Cardiac fibroblast (primary cell): ENCODE measurements at regions not wholly inside any gene's neighbourhood (a gene's known extent, or its start where the extent isn't known, plus 50 kb on each side); places are given as distances from the start of the nearest gene placed in this dataset.

ENCODE experiments used
- DNase-seq, 2 donors: peaks; one replicate each; pipeline versions ENCODE4 v3.0.0 to v3.0.0-alpha.2; 2010; ENCODE audit warnings: low read depth in 2 of 2
- H3K4me3 ChIP-seq, 2 donors: replicated peaks in 1 of 2; 1 replicate in 1 of 2; 2 replicates in 1 of 2; pipeline ENCODE4 v1.5.1; 2011; ENCODE audit warnings: low read depth in 2 of 2, low read length in 2 of 2, mild to moderate bottlenecking in 2 of 2, moderate library complexity in 1 of 2
- CTCF ChIP-seq: IDR thresholded peaks from one replicate; pipeline ENCODE4 v1.5.1; 2011; ENCODE audit warnings: low read depth, mild to moderate bottlenecking, low read length, inconsistent platforms

DNA sequence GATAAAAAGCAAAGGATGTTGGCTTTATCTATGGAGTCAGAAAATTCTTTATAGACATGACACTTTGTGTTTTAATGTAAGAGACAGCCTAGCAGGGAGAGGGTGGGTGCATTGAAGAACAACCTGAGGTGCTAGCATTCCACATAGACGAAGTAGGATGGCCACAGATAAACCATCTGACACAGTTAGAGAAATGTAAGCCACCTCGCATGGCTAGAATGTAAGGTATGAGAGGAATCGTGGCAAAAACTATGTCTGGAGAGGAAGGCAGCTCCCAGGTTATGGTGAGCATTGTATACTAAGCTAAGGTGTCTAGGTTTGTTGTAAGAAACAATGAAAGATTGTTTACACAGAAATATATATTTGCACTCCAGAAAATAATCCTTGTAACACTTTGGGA lies 194.0 kb upstream of the SLITRK3 start:
- no peak for DNase-seq

GRCh38 chr3:165389653-165390052 lies 193.5 kb upstream of the SLITRK3 start:
- DNase-seq = no peak
- H3K4me3 ChIP-seq = no peak overlapping the region
- TF ChIP-seq CTCF = no peak

More for the DNA sequence above, 194.0 kb upstream of the SLITRK3 start:
- TF ChIP-seq CTCF = no peak
- no peak overlapping the region for H3K4me3 ChIP-seq

- DNase-seq = peak in 1 of 2 donors; percentile 0
- TF ChIP-seq CTCF = no peak
Measured at GRCh38 chr3:165389064-165389463, 192.9 kb upstream of the SLITRK3 start.

GRCh38 chr3:165383381-165383780 lies 187.2 kb upstream of the SLITRK3 start:
- no peak for DNase-seq
- no peak for TF ChIP-seq CTCF
- H3K4me3 ChIP-seq = no peak overlapping the region

More at GRCh38 chr3:165389064-165389463, 192.9 kb upstream of the SLITRK3 start:
- no peak overlapping the region for H3K4me3 ChIP-seq

DNA sequence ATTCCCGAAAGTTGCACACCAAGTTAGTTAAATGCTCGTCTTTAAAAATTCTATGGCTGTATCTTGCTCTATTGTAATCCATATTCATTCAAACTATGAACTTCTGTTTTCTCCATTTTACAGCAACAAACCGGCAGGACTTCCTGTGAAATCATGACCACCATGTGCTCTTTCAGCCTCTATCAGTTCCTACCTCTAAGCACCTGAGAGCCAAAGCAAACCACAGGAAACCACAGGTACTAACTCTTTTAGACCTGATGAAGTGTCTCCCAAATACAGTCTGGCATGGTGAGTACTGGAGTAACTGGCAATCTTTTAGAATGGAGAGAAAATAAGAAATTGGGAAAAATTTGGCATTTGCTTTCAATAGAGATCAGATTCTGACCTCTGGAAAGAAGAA lies 186.5 kb upstream of the SLITRK3 start:
- no peak overlapping the region for H3K4me3 ChIP-seq
- TF ChIP-seq CTCF = no peak
- no peak for DNase-seq

- no peak for TF ChIP-seq CTCF
- H3K4me3 ChIP-seq = no peak overlapping the region
- DNase-seq = no peak
Measured at GRCh38 chr3:165378761-165379160, 182.6 kb upstream of the SLITRK3 start.

GRCh38 chr3:165359005-165359404 lies 162.8 kb upstream of the SLITRK3 start:
- H3K4me3 ChIP-seq = no peak overlapping the region
- TF ChIP-seq CTCF = no peak
- no peak for DNase-seq
